ENCODE measurements at regions not wholly inside any gene's neighbourhood (a gene's known extent, or its start where the extent isn't known, plus 50 kb on each side); places are given as distances from the start of the nearest gene placed in this dataset.
"Not testable (repeated sequence)": the region's sequence is repeated elsewhere in the genome, so short reads cannot be mapped to it uniquely, and the experiment has no call there.

DNA sequence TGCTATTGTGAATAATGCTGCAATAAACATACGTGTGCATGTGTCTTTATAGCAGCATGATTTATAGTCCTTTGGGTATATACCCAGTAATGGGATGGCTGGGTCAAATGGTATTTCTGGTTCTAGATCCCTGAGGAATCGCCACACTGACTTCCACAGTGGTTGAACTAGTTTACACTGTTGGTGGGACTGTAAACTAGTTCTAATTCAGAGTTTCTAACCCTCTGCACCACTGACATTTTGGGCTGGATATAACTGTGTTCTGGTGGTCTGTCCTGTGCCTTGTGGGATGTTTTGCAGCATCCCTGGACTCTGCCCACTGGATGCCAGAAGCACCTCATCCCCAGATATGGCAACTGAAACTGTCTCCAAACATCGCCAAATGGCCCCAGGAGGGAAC lies 118.3 kb downstream of the PMAIP1 start:
- TF ChIP-seq, protein P1, sequence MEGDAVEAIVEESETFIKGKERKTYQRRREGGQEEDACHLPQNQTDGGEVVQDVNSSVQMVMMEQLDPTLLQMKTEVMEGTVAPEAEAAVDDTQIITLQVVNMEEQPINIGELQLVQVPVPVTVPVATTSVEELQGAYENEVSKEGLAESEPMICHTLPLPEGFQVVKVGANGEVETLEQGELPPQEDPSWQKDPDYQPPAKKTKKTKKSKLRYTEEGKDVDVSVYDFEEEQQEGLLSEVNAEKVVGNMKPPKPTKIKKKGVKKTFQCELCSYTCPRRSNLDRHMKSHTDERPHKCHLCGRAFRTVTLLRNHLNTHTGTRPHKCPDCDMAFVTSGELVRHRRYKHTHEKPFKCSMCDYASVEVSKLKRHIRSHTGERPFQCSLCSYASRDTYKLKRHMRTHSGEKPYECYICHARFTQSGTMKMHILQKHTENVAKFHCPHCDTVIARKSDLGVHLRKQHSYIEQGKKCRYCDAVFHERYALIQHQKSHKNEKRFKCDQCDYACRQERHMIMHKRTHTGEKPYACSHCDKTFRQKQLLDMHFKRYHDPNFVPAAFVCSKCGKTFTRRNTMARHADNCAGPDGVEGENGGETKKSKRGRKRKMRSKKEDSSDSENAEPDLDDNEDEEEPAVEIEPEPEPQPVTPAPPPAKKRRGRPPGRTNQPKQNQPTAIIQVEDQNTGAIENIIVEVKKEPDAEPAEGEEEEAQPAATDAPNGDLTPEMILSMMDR (IDR thresholded peaks at IDR 0.05; ENCODE audit: poor library complexity): not testable (repeated sequence)
- not testable (repeated sequence) for TF ChIP-seq EZH2phosphoT487 (IDR thresholded peaks at IDR 0.05; ENCODE audit: low read depth, severe bottlenecking, unreplicated experiment)
